NCI-H2227 (cell line): ENCODE measurements at regions not wholly inside any gene's neighbourhood (a gene's known extent, or its start where the extent isn't known, plus 50 kb on each side); places are given as distances from the start of the nearest gene placed in this dataset.
"Not testable (repeated sequence)": the region's sequence is repeated elsewhere in the genome, so short reads cannot be mapped to it uniquely, and the experiment has no call there.

Source experiments
- DNase-seq: peaks from one replicate; lab custom pipeline; 2025; ENCODE audit not compliant: unreplicated experiment; lab: John Stamatoyannopoulos, UW

GRCh38 chr6:179340-179950, 112.8 kb upstream of the DUSP22 start:
- no peak for DNase-seq

- not testable (repeated sequence) for DNase-seq
Measured at GRCh38 chr6:180091-180694, 112.1 kb upstream of the DUSP22 start.

GRCh38 chr6:181049-181654, 111.1 kb upstream of the DUSP22 start:
- no peak for DNase-seq

- no peak for DNase-seq
Measured at GRCh38 chr6:183668-184067, 108.6 kb upstream of the DUSP22 start.

GRCh38 chr6:184161-184700, 108.1 kb upstream of the DUSP22 start:
- DNase-seq = no peak

- no peak for DNase-seq
Measured at GRCh38 chr6:186340-186965, 105.8 kb upstream of the DUSP22 start.

GRCh38 chr6:187210-187861, 105.0 kb upstream of the DUSP22 start:
- DNase-seq = peak; percentile 2

GRCh38 chr6:188821-189655, 103.2 kb upstream of the DUSP22 start:
- DNase-seq = peak; percentile 80

- no peak for DNase-seq
Measured at GRCh38 chr6:189676-190075, 102.6 kb upstream of the DUSP22 start.

- no peak for DNase-seq
Measured at GRCh38 chr6:190596-191395, 101.5 kb upstream of the DUSP22 start.

- no peak for DNase-seq
Measured at GRCh38 chr6:191487-192312, 100.6 kb upstream of the DUSP22 start.

GRCh38 chr6:192313-192664, 100.0 kb upstream of the DUSP22 start:
- no peak for DNase-seq

- DNase-seq = no peak
Measured at GRCh38 chr6:193180-193579, 99.1 kb upstream of the DUSP22 start.

- DNase-seq = no peak
Measured at GRCh38 chr6:193773-194310, 98.4 kb upstream of the DUSP22 start.

- no peak for DNase-seq
Measured at GRCh38 chr6:195861-196360, 96.4 kb upstream of the DUSP22 start.

GRCh38 chr6:196543-196942, 95.7 kb upstream of the DUSP22 start:
- DNase-seq = no peak

- DNase-seq = no peak
Measured at GRCh38 chr6:203661-204060, 88.6 kb upstream of the DUSP22 start.

GRCh38 chr6:206264-206663, 86.0 kb upstream of the DUSP22 start:
- DNase-seq = no peak

- no peak for DNase-seq
Measured at GRCh38 chr6:208364-208763, 83.9 kb upstream of the DUSP22 start.
